A673 (cell line): ENCODE measurements at regions not wholly inside any gene's neighbourhood (a gene's known extent, or its start where the extent isn't known, plus 50 kb on each side); places are given as distances from the start of the nearest gene placed in this dataset.

Source experiments
- BruUV-seq: library from RNA; stranded (reverse); fragments of 400-500 nt; replicated peaks from 2 replicates; lab custom pipeline; 2021; lab: Mats Ljungman, UMichigan
- CTCF ChIA-PET: fragments of 300-600 bp; sonication (Branson Sonifier 250); formaldehyde crosslinking; loops from one replicate; lab custom pipeline; 2022; ENCODE audit warnings: antibody characterized with exemption; lab: Charles Lee
- POLR2A ChIA-PET: fragments of 300-600 bp; sonication (Branson Sonifier 250); formaldehyde crosslinking; loops from one replicate; lab custom pipeline; 2022; ENCODE audit warnings: antibody characterized with exemption; ENCODE audit not compliant: low non-redundant PET; lab: Charles Lee
- DNase-seq: peaks from one replicate; pipeline ENCODE4 v3.0.0-alpha.2; 2015; ENCODE audit warnings: low spot score
- H3K27ac ChIP-seq: fragments of 200-600 bp; sonication (generic); 2 replicates; pipeline ENCODE4 v1.5.1; 2016; ENCODE audit warnings: mixed run types, low read depth, mild to moderate bottlenecking, mixed read lengths, antibody characterized with exemption, low read length; ENCODE audit not compliant: poor library complexity, severe bottlenecking
- H3K27me3 ChIP-seq: fragments of 200-600 bp; sonication (generic); replicated peaks from 2 replicates; pipeline ENCODE4 v1.6.1; 2017; ENCODE audit warnings: mixed run types, low read depth, mild to moderate bottlenecking, mixed read lengths, antibody characterized with exemption, low read length; ENCODE audit not compliant: insufficient read depth, poor library complexity
- H3K36me3 ChIP-seq: fragments of 200-600 bp; sonication (generic); 2 replicates; pipeline ENCODE4 v1.6.1; 2016; ENCODE audit warnings: mixed run types, mild to moderate bottlenecking, mixed read lengths, antibody characterized with exemption, low read length; ENCODE audit not compliant: insufficient read depth, poor library complexity, severe bottlenecking
- H3K4me1 ChIP-seq: fragments of 200-600 bp; sonication (generic); 2 replicates; pipeline ENCODE4 v1.6.1; 2017; ENCODE audit warnings: mixed run types, mild to moderate bottlenecking, mixed read lengths, antibody characterized with exemption, low read length; ENCODE audit not compliant: insufficient read depth, poor library complexity, severe bottlenecking
- H3K4me3 ChIP-seq: fragments of 200-600 bp; sonication (generic); 2 replicates; pipeline ENCODE4 v1.5.1; 2016; ENCODE audit warnings: low read depth, mixed run types, mild to moderate bottlenecking, mixed read lengths, low read length; ENCODE audit not compliant: poor library complexity, severe bottlenecking
- H3K9me3 ChIP-seq: fragments of 200-600 bp; sonication (generic); 2 replicates; pipeline ENCODE4 v1.6.1; 2016; ENCODE audit warnings: mixed run types, low read depth, mild to moderate bottlenecking, mixed read lengths, antibody characterized with exemption, low read length; ENCODE audit not compliant: poor library complexity, severe bottlenecking
- CTCF ChIP-seq: fragments of 300-800, 200-600 bp; sonication (generic); conservative IDR thresholded peaks from 2 replicates; pipeline ENCODE4 v1.5.1; 2017; ENCODE audit warnings: low read depth, mild to moderate bottlenecking, antibody characterized with exemption, low read length, moderate library complexity, mixed read lengths
- EZH2 ChIP-seq: fragments of 200-600 bp; sonication (generic); IDR thresholded peaks from 2 replicates; pipeline ENCODE4 v1.6.1; 2017; ENCODE audit warnings: borderline replicate concordance, low read depth, mild to moderate bottlenecking, mixed read lengths, antibody characterized with exemption, low read length; ENCODE audit not compliant: poor library complexity, severe bottlenecking
- intact Hi-C: fragments of 100-400 bp; cut with micrococcal nuclease; formaldehyde crosslinking; loops from one replicate; pipeline ENCODE4 v1.10.0; 2022; ENCODE audit not compliant: unreplicated experiment

DNA sequence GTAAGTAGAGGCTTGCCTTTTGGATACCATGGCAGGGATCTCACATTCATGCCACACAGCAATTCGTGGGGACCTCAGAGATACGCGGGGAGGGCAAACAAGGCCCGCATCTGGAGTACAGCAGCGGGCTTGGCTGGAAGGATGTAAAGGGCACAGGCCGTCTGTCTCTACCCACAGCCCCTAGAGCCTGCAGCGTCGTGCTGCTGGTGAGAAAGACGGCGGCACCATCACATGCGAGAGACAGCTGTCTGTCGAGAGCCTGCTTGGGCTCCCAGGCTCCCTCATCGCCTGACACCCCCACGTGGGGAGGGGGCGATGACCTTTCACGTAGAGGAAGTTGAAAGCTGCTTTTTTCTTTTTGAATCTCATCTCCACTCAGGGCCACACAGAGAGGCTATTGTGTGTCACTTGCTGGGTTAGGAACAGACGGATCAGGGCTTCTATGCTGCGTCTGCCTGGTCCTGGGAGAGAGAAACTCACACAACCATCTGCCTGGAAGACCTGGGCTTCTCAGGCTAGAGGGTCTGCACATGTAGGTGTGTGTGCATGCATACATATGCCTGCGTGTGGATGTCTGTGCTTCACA is 134.6 kb upstream of the PPP1R26 start:
- Histone ChIP-seq H3K27me3 (no peaks in the 10 kb centered on the region), H3K4me1 (peaks cover 49% of the 10 kb centered on the region), H3K27ac (no peak overlapping the region), H3K4me3 (no peak overlapping the region), H3K9me3 (no peaks in the 10 kb centered on the region), H3K36me3 (no peaks in the 10 kb centered on the region)
- ChIA-PET POLR2A (no interaction called here), CTCF (no interaction called here)
- intact Hi-C loops = loop anchor here (1.0 kb wide), 1 partner anchor 259 kb away; no protein-coding TSS in a partner anchor
- DNase-seq = no peak
- no TSS peak for BruUV-seq
- TF ChIP-seq CTCF (no peak), EZH2 (no peak)

DNA sequence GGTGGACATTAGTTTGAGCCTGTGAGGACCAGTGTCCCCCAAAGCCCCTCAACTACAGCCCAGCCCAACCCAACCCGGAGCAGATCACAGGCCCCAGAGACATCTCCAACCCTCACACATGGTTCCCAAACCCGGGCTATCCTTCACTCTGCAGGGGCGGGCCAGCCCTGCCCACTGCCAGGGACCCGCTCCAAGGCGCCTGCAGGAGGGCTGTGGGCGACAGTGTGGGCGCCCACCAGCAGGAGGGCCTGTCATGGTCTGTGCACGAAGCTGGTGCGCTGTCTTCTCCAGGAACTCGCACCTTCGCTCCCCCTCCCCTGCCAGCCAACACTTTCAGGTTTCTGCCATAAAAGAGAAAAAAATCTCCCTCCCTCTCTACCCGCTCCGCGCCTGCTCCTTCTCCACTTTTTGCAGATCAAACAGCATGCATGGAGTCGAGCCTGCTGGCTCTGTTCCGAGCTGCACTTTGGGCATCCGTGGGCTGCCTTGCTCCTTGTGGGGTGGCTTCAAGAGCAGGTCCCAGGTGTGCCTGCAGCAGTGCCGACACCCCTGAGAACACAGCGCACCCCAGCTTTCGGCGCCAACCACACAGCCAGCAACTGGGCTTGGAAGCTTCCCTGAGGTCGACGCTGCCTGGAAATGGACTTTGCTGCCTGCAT is 133.7 kb upstream of the PPP1R26 start:
- Histone ChIP-seq H3K36me3 (no peaks in the 10 kb centered on the region), H3K27ac (no peak overlapping the region), H3K4me3 (no peak overlapping the region), H3K4me1 (peaks cover 40% of the 10 kb centered on the region), H3K27me3 (no peaks in the 10 kb centered on the region), H3K9me3 (no peaks in the 10 kb centered on the region)
- intact Hi-C loops = no loop called here
- DNase-seq = no peak
- POLR2A ChIA-PET = no interaction called here
- TF ChIP-seq EZH2 (no peak), CTCF (no peak)
- CTCF ChIA-PET = no interaction called here
- no TSS peak for BruUV-seq

GRCh38 chr9:135346438-135347050 is 133.0 kb upstream of the PPP1R26 start:
- Histone ChIP-seq H3K27ac (no peak overlapping the region), H3K4me3 (no peak overlapping the region), H3K27me3 (no peaks in the 10 kb centered on the region), H3K36me3 (no peaks in the 10 kb centered on the region), H3K4me1 (peaks cover 34% of the 10 kb centered on the region), H3K9me3 (no peaks in the 10 kb centered on the region)
- ChIA-PET POLR2A (no interaction called here), CTCF (no interaction called here)
- TF ChIP-seq EZH2 (no peak), CTCF (no peak)
- BruUV-seq = no TSS peak
- intact Hi-C loops = no loop called here
- no peak for DNase-seq
